BLaER1 treated with 17β-estradiol and CSF1 and Interleukin-3, amounts not matched to agents 10 nM and 100 nM (cell line): ENCODE measurements at regions not wholly inside any gene's neighbourhood (a gene's known extent, or its start where the extent isn't known, plus 50 kb on each side); places are given as distances from the start of the nearest gene placed in this dataset.

ENCODE experiments used
- H3K27ac ChIP-seq, 11 experiments: shearing (Covaris generic); formaldehyde crosslinking; 2 replicates each; pipeline ENCODE4 v1.8.1; 2022
- H3K27me3 ChIP-seq, 11 experiments: shearing (Covaris generic); formaldehyde crosslinking; 2 replicates each; pipeline ENCODE4 v1.8.1; 2022
- H3K36me3 ChIP-seq, 11 experiments: shearing (Covaris generic); formaldehyde crosslinking; 2 replicates each; pipeline ENCODE4 v1.8.1; 2022
- H3K4me1 ChIP-seq, 10 experiments: shearing (Covaris generic); formaldehyde crosslinking; 2 replicates each; pipeline ENCODE4 v1.8.1; 2022
- H3K4me2 ChIP-seq, 11 experiments: shearing (Covaris generic); formaldehyde crosslinking; 2 replicates each; pipeline ENCODE4 v1.8.1; 2022
- H3K4me3 ChIP-seq, 10 experiments: shearing (Covaris generic); formaldehyde crosslinking; 2 replicates each; pipeline ENCODE4 v1.8.1; 2022
- H3K9ac ChIP-seq, 11 experiments: shearing (Covaris generic); formaldehyde crosslinking; 2 replicates each; pipeline ENCODE4 v1.8.1; 2022
- H3K9me3 ChIP-seq, 11 experiments: shearing (Covaris generic); formaldehyde crosslinking; replicated peaks in 1 of 11; 2 replicates each; pipeline ENCODE4 v1.8.1; 2022
- H4K20me1 ChIP-seq, 11 experiments: shearing (Covaris generic); formaldehyde crosslinking; 2 replicates each; pipeline ENCODE4 v1.8.1; 2022
- Cebpa-rat ChIP-seq, 11 experiments: shearing (Covaris generic); IDR thresholded peaks; 2 replicates each; pipeline ENCODE4 v1.8.1; 2022

DNA sequence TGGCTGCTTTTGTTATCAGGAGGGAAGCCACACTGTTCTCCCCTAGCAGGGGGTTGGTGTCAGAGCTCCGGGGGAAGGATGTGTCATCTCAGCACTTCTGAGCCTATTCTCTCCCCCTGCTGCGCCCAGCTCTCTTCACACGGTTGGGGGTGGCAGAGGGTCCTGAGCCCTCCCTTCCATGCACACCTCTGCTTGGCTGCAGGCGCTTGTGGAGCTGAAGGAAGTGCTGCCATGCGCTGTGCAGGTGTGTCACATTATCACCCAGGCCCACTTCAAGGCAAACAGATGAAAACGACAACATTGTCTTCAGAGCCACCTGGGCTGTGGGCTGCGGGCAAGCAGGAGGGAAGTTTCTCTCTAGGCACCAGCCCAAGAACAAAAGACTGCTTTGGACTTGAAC, 263.4 kb downstream of the BMP7 start:
- Histone ChIP-seq H4K20me1 (peaks cover 0 to 5% (median 0%) of the 10 kb centered on the region in 11 experiments; a peak in 1 of 22 replicates), H3K27me3 (peaks cover 7 to 54% (median 22%) of the 10 kb centered on the region in 11 experiments; a peak in 19 of 22 replicates), H3K4me1 (peaks cover 29 to 90% (median 81%) of the 10 kb centered on the region in 10 experiments), H3K4me2 (peak overlapping the region in 9 of 11 experiments; percentile 36 to 95 (median 73); a peak in 18 of 22 replicates), H3K4me3 (no peak overlapping the region), H3K9ac (no peak overlapping the region), H3K27ac (peak overlapping the region in 1 of 11 experiments; percentile 26; a peak in 1 of 22 replicates), H3K36me3 (no peaks in the 10 kb centered on the region), H3K9me3 (peaks cover 15 to 18% (median 17%) of the 10 kb centered on the region in 11 experiments)
- TF ChIP-seq Cebpa-rat (IDR thresholded peaks at IDR 0.05) = no peak

DNA sequence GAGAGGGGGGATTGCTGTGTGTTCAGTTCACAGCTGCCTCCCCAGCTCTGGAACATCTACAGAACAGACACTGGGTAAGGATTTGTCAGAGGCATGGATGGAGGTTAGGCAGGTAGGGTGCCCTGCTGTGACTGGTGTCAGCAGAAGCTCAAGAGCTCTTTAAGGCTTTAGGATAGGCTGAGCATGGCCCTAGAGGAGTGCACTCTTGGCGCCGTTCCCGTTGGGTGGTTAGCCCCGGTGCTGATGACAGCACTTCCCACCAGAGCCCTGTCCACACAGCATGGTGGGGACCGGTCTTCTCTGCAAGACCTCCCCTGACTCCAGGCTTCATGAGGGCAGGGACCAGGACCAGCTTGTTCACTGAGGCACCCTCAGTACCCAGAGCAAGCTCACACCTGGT, 262.0 kb downstream of the BMP7 start:
- Histone ChIP-seq H3K4me2 (peak overlapping the region in 9 of 11 experiments; percentile 26 to 95 (median 75); a peak in 12 of 22 replicates), H3K27me3 (peaks cover 7 to 58% (median 22%) of the 10 kb centered on the region in 11 experiments; a peak in 19 of 22 replicates)

DNA sequence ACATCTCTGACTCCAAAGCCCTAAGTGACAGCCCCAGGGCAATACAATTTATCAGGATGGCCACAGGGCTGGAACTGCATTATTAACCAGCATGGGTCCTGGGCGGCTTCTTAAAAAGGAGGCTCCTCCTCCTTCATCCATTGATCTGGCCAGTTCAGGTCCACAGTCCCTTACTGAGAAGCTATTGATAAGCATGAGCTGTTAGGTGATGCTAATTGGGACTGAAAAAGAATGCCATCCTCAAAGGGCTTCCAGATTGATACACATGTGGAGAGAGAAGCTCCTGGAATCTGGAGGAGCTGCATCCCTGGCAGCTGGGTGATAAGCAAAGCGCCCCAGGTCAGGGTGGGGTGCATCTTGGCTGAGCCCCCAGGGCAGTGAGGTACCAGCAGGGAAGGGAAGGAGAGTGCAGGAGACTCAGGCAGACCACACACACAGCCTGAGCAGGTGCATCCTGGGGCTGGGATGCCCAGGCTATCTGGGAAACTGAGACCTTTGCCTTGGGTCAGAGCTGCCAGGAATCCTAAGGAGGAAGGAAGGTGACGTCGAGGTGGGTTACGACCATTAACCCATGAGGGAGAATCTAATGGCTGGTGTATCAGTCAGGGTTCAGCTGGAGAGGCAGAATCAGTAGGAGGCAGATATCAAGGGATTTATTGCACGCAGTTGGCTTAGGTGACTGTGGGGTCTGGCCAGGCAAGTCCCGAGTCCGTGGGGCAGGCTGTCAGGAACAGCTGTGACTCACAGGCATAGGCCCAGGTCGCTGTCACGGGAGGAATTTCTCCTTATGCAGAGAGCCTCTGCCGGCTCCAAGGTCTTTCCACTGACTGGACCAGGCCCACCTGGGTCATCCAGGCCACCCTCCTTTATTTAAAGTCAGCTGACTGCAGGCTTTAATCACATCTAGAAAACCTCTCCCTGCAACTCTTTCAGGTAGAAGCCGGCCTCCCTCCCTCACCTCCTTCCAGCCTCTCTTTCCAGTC, 261.2 kb downstream of the BMP7 start:
- Histone ChIP-seq H3K4me1 (peaks cover 23 to 100% (median 89%) of the 10 kb centered on the region in 10 experiments), H3K4me3 (no peak overlapping the region), H3K9ac (no peak overlapping the region), H3K36me3 (no peaks in the 10 kb centered on the region), H3K4me2 (peak overlapping the region in 9 of 11 experiments; percentile 5 to 95 (median 75); a peak in 14 of 22 replicates), H4K20me1 (peaks cover 0 to 5% (median 0%) of the 10 kb centered on the region in 11 experiments; a peak in 1 of 22 replicates), H3K9me3 (no peaks in the 10 kb centered on the region), H3K27ac (no peak overlapping the region), H3K27me3 (peaks cover 7 to 54% (median 22%) of the 10 kb centered on the region in 11 experiments; a peak in 19 of 22 replicates)
- no peak for TF ChIP-seq Cebpa-rat (IDR thresholded peaks at IDR 0.05)

More for the DNA sequence above, 262.0 kb downstream of the BMP7 start:
- H3K9me3 ChIP-seq = peaks cover 1 to 4% (median 3%) of the 10 kb centered on the region in 11 experiments; a peak in 13 of 22 replicates
- H3K4me1 ChIP-seq = peaks cover 29 to 100% (median 89%) of the 10 kb centered on the region in 10 experiments
- no peaks in the 10 kb centered on the region for H3K36me3 ChIP-seq
- H3K4me3 ChIP-seq = no peak overlapping the region
- H4K20me1 ChIP-seq = peaks cover 0 to 5% (median 0%) of the 10 kb centered on the region in 11 experiments; a peak in 1 of 22 replicates
- no peak for TF ChIP-seq Cebpa-rat (IDR thresholded peaks at IDR 0.05)
- no peak overlapping the region for H3K27ac ChIP-seq
- no peak overlapping the region for H3K9ac ChIP-seq

DNA sequence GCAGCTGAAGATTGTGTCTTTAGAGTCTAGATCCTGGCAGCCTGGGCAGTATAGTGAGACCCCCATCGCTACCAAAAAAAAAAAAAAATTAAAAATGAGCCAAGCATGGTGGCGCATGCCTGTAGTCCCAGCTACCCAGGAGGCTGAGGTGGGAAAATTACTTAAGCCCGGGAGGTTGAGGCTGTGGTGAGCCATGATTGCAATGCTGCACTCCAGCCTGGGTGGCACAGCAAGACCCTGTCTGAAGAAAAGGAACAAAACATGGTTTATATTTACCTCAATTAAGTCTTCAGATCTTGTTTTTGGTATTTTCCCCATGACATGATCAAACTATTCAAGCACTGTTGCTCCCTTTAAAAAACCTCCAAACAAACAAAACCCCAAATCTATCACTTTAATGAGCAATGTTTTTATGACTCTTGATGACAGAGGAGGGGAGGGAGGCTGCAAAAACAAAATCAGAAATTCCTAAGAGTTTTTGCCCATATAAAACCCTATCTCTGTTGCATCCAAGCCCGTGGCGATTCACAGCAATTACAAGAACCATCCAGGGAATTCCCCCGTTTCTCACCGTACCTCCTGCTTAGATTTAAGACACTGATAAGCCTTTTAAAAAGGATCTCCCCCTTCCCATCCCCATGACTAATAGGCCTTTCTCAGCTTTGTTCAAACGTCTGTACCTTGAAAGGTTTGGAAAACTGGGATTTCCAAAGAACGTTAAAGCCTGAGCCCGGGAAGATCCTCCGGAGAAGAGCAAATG, 259.9 kb downstream of the BMP7 start:
- peak overlapping the region; percentile 60 to 95 (median 75) for H3K4me2 ChIP-seq
- no peaks in the 10 kb centered on the region for H3K36me3 ChIP-seq
- peaks cover 4 to 41% (median 14%) of the 10 kb centered on the region in 11 experiments; a peak in 19 of 22 replicates for H3K27me3 ChIP-seq
- H4K20me1 ChIP-seq = no peaks in the 10 kb centered on the region; a peak in 1 of 22 replicates
- no peak overlapping the region for H3K27ac ChIP-seq
- H3K4me1 ChIP-seq = peaks cover 14 to 89% (median 75%) of the 10 kb centered on the region in 10 experiments
- no peak overlapping the region; a peak in 1 of 20 replicates for H3K4me3 ChIP-seq
- H3K9ac ChIP-seq = no peak overlapping the region
- TF ChIP-seq Cebpa-rat (IDR thresholded peaks at IDR 0.05) = no peak
- no peaks in the 10 kb centered on the region for H3K9me3 ChIP-seq

GRCh38 chr20:57007171-57007540, 259.3 kb downstream of the BMP7 start:
- peaks cover 0 to 35% (median 8%) of the 10 kb centered on the region in 11 experiments; a peak in 18 of 22 replicates for H3K27me3 ChIP-seq
- no peaks in the 10 kb centered on the region for H3K36me3 ChIP-seq
- no peak overlapping the region for H3K27ac ChIP-seq
- H3K4me3 ChIP-seq = no peak overlapping the region; a peak in 1 of 20 replicates
- no peak overlapping the region for H3K9ac ChIP-seq
- H3K4me2 ChIP-seq = peak overlapping the region; percentile 60 to 95 (median 75)
- H3K9me3 ChIP-seq = no peaks in the 10 kb centered on the region
- peaks cover 14 to 84% (median 69%) of the 10 kb centered on the region in 10 experiments for H3K4me1 ChIP-seq
- no peaks in the 10 kb centered on the region for H4K20me1 ChIP-seq
- TF ChIP-seq Cebpa-rat (IDR thresholded peaks at IDR 0.05) = no peak

DNA sequence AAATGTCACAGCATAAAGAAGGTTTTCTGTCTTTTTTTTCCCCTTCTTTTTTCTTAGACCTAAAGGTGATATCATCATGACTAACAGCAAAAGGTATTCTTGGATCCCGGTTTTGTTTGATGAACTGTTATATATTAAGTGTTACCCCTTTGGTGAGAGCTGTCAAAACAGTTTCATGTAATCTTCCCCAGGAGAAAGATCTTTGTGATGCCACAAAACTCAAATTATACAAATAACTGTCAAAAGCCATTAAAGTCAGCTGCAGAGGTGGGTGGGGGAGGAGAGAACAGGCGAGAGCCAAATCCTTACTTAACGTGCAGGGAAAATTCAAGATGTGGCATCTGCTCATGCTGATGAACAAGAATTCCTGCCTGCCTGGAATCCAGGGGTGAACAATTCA, 258.2 kb downstream of the BMP7 start:
- no peak overlapping the region for H3K9ac ChIP-seq
- H3K4me3 ChIP-seq = no peak overlapping the region
- peak overlapping the region in 7 of 11 experiments; percentile 1 to 95 (median 77); a peak in 12 of 22 replicates for H3K4me2 ChIP-seq
- no peaks in the 10 kb centered on the region for H4K20me1 ChIP-seq
- TF ChIP-seq Cebpa-rat (IDR thresholded peaks at IDR 0.05) = no peak
- no peak overlapping the region for H3K27ac ChIP-seq
- H3K4me1 ChIP-seq = peaks cover 14 to 73% (median 59%) of the 10 kb centered on the region in 10 experiments
- H3K36me3 ChIP-seq = no peaks in the 10 kb centered on the region
- peaks cover 3 to 34% (median 9%) of the 10 kb centered on the region in 11 experiments; a peak in 21 of 22 replicates for H3K27me3 ChIP-seq
- H3K9me3 ChIP-seq = no peaks in the 10 kb centered on the region

DNA sequence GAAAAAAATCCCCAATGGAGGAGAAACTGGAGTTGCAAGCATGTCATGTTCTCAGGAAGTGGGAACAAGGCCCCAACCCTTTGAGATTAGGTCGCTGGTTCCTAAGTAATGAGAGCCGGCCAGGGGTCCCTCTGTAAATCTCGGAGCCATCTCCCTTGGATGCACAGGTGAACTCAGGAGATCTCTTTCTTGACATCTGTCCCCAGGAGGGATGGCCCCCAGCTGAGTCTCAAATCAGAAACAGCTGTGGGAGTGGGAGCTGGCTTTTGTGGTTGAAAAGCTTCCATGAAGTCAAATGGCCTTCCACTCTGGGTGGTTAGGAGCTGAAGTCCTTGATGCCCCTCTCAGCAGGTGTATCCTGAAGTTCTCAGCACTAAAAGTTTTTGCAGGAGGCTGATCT, 257.1 kb downstream of the BMP7 start:
- Histone ChIP-seq H3K4me3 (no peak overlapping the region), H3K27me3 (peaks cover 14 to 40% (median 20%) of the 10 kb centered on the region in 11 experiments), H3K9ac (no peak overlapping the region; a peak in 1 of 22 replicates), H4K20me1 (no peaks in the 10 kb centered on the region), H3K9me3 (no peaks in the 10 kb centered on the region), H3K36me3 (no peaks in the 10 kb centered on the region), H3K4me1 (peaks cover 14 to 67% (median 55%) of the 10 kb centered on the region in 10 experiments), H3K27ac (no peak overlapping the region), H3K4me2 (peak overlapping the region in 9 of 11 experiments; percentile 3 to 95 (median 75); a peak in 16 of 22 replicates)
- no peak for TF ChIP-seq Cebpa-rat (IDR thresholded peaks at IDR 0.05)

GRCh38 chr20:57009775-57010174, 256.7 kb downstream of the BMP7 start:
- Histone ChIP-seq H3K36me3 (no peaks in the 10 kb centered on the region), H3K27ac (no peak overlapping the region), H3K4me1 (peaks cover 14 to 63% (median 53%) of the 10 kb centered on the region in 10 experiments), H3K4me3 (no peak overlapping the region), H4K20me1 (no peaks in the 10 kb centered on the region), H3K27me3 (peaks cover 17 to 44% (median 25%) of the 10 kb centered on the region in 11 experiments), H3K9me3 (no peaks in the 10 kb centered on the region), H3K9ac (peak overlapping the region in 1 of 11 experiments; percentile 15; a peak in 2 of 22 replicates), H3K4me2 (peak overlapping the region in 9 of 11 experiments; percentile 3 to 95 (median 75); a peak in 16 of 22 replicates)
- no peak for TF ChIP-seq Cebpa-rat (IDR thresholded peaks at IDR 0.05)
